Stimulated activated CD4-positive, alpha-beta T cell treated with anti-CD3 and anti-CD28 coated beads, Interleukin-4, amount 100 ng/mL, for 48 hours (primary cell): ENCODE measurements at regions not wholly inside any gene's neighbourhood (a gene's known extent, or its start where the extent isn't known, plus 50 kb on each side); places are given as distances from the start of the nearest gene placed in this dataset.
"Not testable (repeated sequence)": the region's sequence is repeated elsewhere in the genome, so short reads cannot be mapped to it uniquely, and the experiment has no call there.

Source experiments
- DNase-seq, 2 donors: peaks; one replicate each; pipeline ENCODE4 v3.0.0-alpha.2; 2020; ENCODE audit warnings: low read depth in 2 of 2

GRCh38 chr11:19627566-19627965 is 85.1 kb upstream of the NAV2 start:
- DNase-seq = no peak

GRCh38 chr11:19625438-19625837 is 87.2 kb upstream of the NAV2 start:
- no peak for DNase-seq

- DNase-seq = no peak
Measured at GRCh38 chr11:19617696-19618523, 94.7 kb upstream of the NAV2 start.

- DNase-seq = no peak
Measured at GRCh38 chr11:19615341-19616183, 97.1 kb upstream of the NAV2 start.

- DNase-seq = no peak
Measured at GRCh38 chr11:19614370-19614940, 98.2 kb upstream of the NAV2 start.

- DNase-seq = not testable (repeated sequence)
Measured at GRCh38 chr11:19612025-19612424, 100.6 kb upstream of the NAV2 start.

- no peak for DNase-seq
Measured at GRCh38 chr11:19607656-19608360, 104.8 kb upstream of the NAV2 start.

- DNase-seq = no peak
Measured at GRCh38 chr11:19606856-19607655, 105.6 kb upstream of the NAV2 start.

GRCh38 chr11:19605520-19606371 is 106.9 kb upstream of the NAV2 start:
- no peak for DNase-seq

- DNase-seq = no peak
Measured at GRCh38 chr11:19604679-19605375, 107.8 kb upstream of the NAV2 start.

GRCh38 chr11:19603771-19604170 is 108.9 kb upstream of the NAV2 start:
- DNase-seq = no peak

GRCh38 chr11:19602891-19603290 is 109.7 kb upstream of the NAV2 start:
- no peak for DNase-seq

GRCh38 chr11:19602406-19602805 is 110.2 kb upstream of the NAV2 start:
- no peak for DNase-seq

- DNase-seq = no peak
Measured at GRCh38 chr11:19601235-19601634, 111.4 kb upstream of the NAV2 start.

- no peak for DNase-seq
Measured at GRCh38 chr11:19599681-19600080, 113.0 kb upstream of the NAV2 start.

- DNase-seq = no peak
Measured at GRCh38 chr11:19598876-19599486, 113.7 kb upstream of the NAV2 start.

- DNase-seq = no peak
Measured at GRCh38 chr11:19598456-19598855, 114.2 kb upstream of the NAV2 start.

- DNase-seq = no peak
Measured at GRCh38 chr11:19597876-19598275, 114.8 kb upstream of the NAV2 start.

GRCh38 chr11:19597206-19597605 is 115.4 kb upstream of the NAV2 start:
- no peak for DNase-seq
